MCF 10A (cell line): ENCODE measurements at regions not wholly inside any gene's neighbourhood (a gene's known extent, or its start where the extent isn't known, plus 50 kb on each side); places are given as distances from the start of the nearest gene placed in this dataset.

Experiments
- BruUV-seq: library from RNA; stranded (reverse); fragments of 400-500 nt; replicated peaks from 2 replicates; lab custom pipeline; 2021; lab: Mats Ljungman, UMichigan
- CTCF ChIA-PET: fragments of 300-600 bp; sonication (Branson Sonifier 250); formaldehyde crosslinking; extraction: SDS; loops from one replicate; lab custom pipeline; 2021; ENCODE audit warnings: antibody characterized with exemption, inconsistent platforms; lab: Yijun Ruan, JAX
- POLR2A ChIA-PET: fragments of 300-600, 350-650 bp; sonication (Branson Sonifier 250); formaldehyde crosslinking; extraction: SDS; loops from one replicate; lab custom pipeline; 2020; ENCODE audit warnings: antibody characterized with exemption, inconsistent platforms; lab: Yijun Ruan, JAX
- DNase-seq: peaks from one replicate; pipeline ENCODE4 v3.0.0-alpha.2; 2018; ENCODE audit not compliant: unreplicated experiment
- H3K27ac Mint-ChIP-seq: one replicate; pipeline ENCODE4 v1.8.0; 2022; ENCODE audit warnings: mild to moderate bottlenecking, low read depth, mixed read lengths; ENCODE audit not compliant: unreplicated experiment
- H3K27me3 Mint-ChIP-seq: one replicate; pipeline ENCODE4 v1.8.0; 2022; ENCODE audit warnings: mixed read lengths; ENCODE audit not compliant: insufficient read depth, unreplicated experiment
- H3K36me3 Mint-ChIP-seq: one replicate; pipeline ENCODE4 v1.8.0; 2022; ENCODE audit warnings: mild to moderate bottlenecking, moderate library complexity, mixed read lengths; ENCODE audit not compliant: insufficient read depth, unreplicated experiment
- H3K4me1 Mint-ChIP-seq: one replicate; pipeline ENCODE4 v1.8.0; 2022; ENCODE audit warnings: mixed read lengths; ENCODE audit not compliant: insufficient read depth, unreplicated experiment
- H3K4me3 Mint-ChIP-seq: one replicate; pipeline ENCODE4 v1.8.0; 2022; ENCODE audit warnings: mild to moderate bottlenecking, moderate library complexity, mixed read lengths; ENCODE audit not compliant: unreplicated experiment
- H3K9me3 Mint-ChIP-seq: one replicate; pipeline ENCODE4 v1.8.0; 2022; ENCODE audit warnings: mixed read lengths; ENCODE audit not compliant: unreplicated experiment
- intact Hi-C: fragments of 100-400 bp; cut with micrococcal nuclease; formaldehyde crosslinking; loops from 2 replicates; pipeline ENCODE4 v1.14.1; 2022
- TF ChIP-seq, protein P1 (sequence below): fragments of 200-600 bp; IDR thresholded peaks from one replicate; pipeline ENCODE4 v1.8.0; 2022; ENCODE audit warnings: antibody characterized with exemption, mild to moderate bottlenecking; ENCODE audit not compliant: unreplicated experiment

DNA sequence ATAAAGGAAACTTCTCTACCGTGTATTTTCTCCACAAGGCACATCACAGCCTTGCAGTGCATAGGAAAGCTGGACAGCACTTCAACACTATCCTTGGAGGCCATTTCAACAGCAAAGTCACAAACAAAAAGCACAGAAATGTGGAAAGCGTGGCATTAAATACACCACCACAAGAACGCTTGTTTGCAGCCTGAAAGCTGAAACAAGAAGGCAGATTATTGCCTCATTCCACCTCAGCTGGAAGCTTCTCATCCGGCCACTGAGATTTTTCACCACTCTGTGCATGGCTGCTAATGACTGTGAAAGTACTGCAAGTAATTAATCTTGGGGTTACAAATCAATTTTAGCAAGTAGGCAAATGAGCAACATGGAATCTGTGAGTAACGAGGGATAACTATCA is 50.9 kb upstream of the GALNT2 start:
- ChIA-PET POLR2A (interaction anchor here (0.6 to 0.7 kb wide), 2 partner anchors 115 to 340 kb away, joined by 3 to 5 read pairs; no protein-coding TSS in a partner anchor), CTCF (interaction anchor here (0.6 to 0.8 kb wide), 3 partner anchors 11 to 814 kb away, joined by 3 to 4 read pairs (median 4); no protein-coding TSS in a partner anchor)
- Mint-ChIP-seq H3K9me3 (no peaks in the 10 kb centered on the region), H3K27ac (no peak overlapping the region), H3K4me1 (no peaks in the 10 kb centered on the region), H3K4me3 (no peak overlapping the region), H3K36me3 (no peaks in the 10 kb centered on the region), H3K27me3 (no peaks in the 10 kb centered on the region)
- TF ChIP-seq, protein P1, sequence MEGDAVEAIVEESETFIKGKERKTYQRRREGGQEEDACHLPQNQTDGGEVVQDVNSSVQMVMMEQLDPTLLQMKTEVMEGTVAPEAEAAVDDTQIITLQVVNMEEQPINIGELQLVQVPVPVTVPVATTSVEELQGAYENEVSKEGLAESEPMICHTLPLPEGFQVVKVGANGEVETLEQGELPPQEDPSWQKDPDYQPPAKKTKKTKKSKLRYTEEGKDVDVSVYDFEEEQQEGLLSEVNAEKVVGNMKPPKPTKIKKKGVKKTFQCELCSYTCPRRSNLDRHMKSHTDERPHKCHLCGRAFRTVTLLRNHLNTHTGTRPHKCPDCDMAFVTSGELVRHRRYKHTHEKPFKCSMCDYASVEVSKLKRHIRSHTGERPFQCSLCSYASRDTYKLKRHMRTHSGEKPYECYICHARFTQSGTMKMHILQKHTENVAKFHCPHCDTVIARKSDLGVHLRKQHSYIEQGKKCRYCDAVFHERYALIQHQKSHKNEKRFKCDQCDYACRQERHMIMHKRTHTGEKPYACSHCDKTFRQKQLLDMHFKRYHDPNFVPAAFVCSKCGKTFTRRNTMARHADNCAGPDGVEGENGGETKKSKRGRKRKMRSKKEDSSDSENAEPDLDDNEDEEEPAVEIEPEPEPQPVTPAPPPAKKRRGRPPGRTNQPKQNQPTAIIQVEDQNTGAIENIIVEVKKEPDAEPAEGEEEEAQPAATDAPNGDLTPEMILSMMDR = no peak
- no peak for DNase-seq
- intact Hi-C loops = no loop called here
- no TSS peak for BruUV-seq
